SU-DHL-6 (cell line): ENCODE measurements at regions not wholly inside any gene's neighbourhood (a gene's known extent, or its start where the extent isn't known, plus 50 kb on each side); places are given as distances from the start of the nearest gene placed in this dataset.

Source experiments
- H2AFZ ChIP-seq: fragments of 200-600 bp; sonication (generic); 2 replicates; pipeline ENCODE4 v1.6.1; 2014; ENCODE audit warnings: low read depth, mild to moderate bottlenecking, moderate library complexity, mixed read lengths, antibody characterized with exemption, low read length; ENCODE audit not compliant: severe bottlenecking
- H3F3A ChIP-seq: fragments of 200-600 bp; shearing (Covaris generic); 2 replicates; pipeline ENCODE4 v1.6.0; 2016; ENCODE audit warnings: antibody characterized with exemption, mild to moderate bottlenecking; ENCODE audit not compliant: insufficient read depth
- H3K27ac ChIP-seq: fragments of 200-600 bp; sonication (generic); 2 replicates; pipeline ENCODE4 v1.5.1; 2016; ENCODE audit warnings: low read depth, mild to moderate bottlenecking, low read length, moderate library complexity, mixed read lengths
- H3K27me3 ChIP-seq: fragments of 200-600 bp; sonication (generic), shearing (Covaris generic); 2 replicates; pipeline ENCODE4 v1.6.0; 2014; ENCODE audit warnings: mild to moderate bottlenecking, low read length
- H3K36me3 ChIP-seq: fragments of 200-600 bp; sonication (generic); 2 replicates; pipeline ENCODE4 v1.6.1; 2014; ENCODE audit warnings: mild to moderate bottlenecking, low read length, mixed read lengths
- H3K4me2 ChIP-seq: fragments of 300-600, 200-600 bp; shearing (Covaris generic), sonication (generic); 2 replicates; pipeline ENCODE4 v1.6.0; 2014; ENCODE audit warnings: low read length, low read depth, mild to moderate bottlenecking; ENCODE audit not compliant: poor library complexity, severe bottlenecking
- H3K4me3 ChIP-seq: fragments of 200-600 bp; sonication (generic); 2 replicates; pipeline ENCODE4 v1.5.1; 2014; ENCODE audit warnings: antibody characterized with exemption, low read length, mild to moderate bottlenecking, mixed read lengths; ENCODE audit not compliant: insufficient read depth, poor library complexity, severe bottlenecking
- H3K79me2 ChIP-seq: fragments of 200-600 bp; sonication (generic); 2 replicates; pipeline ENCODE4 v1.6.1; 2014; ENCODE audit warnings: mild to moderate bottlenecking, low read length, moderate library complexity; ENCODE audit not compliant: insufficient read depth
- H3K9ac ChIP-seq: fragments of 200-600 bp; sonication (generic); 2 replicates; pipeline ENCODE4 v1.7.0; 2014; ENCODE audit warnings: mild to moderate bottlenecking, low read length
- H3K9me2 ChIP-seq: fragments of 200-600 bp; sonication (generic); replicated peaks from 2 replicates; pipeline ENCODE4 v1.6.1; 2014; ENCODE audit warnings: low read length; ENCODE audit not compliant: insufficient read depth
- H3K9me3 ChIP-seq: fragments of 200-600 bp; sonication (generic); 2 replicates; pipeline ENCODE4 v1.6.1; 2014; ENCODE audit warnings: low read length, mixed read lengths; ENCODE audit not compliant: insufficient read depth
- H4K20me1 ChIP-seq: fragments of 200-600 bp; sonication (generic); 2 replicates; pipeline ENCODE4 v1.6.1; 2014; ENCODE audit warnings: low read depth, mild to moderate bottlenecking, antibody characterized with exemption, low read length, moderate library complexity, mixed read lengths
- EZH2phosphoT487 ChIP-seq: fragments of 200-600 bp; sonication (generic), shearing (Covaris generic); conservative IDR thresholded peaks from 2 replicates; pipeline ENCODE4 v1.6.1; 2018; ENCODE audit warnings: mild to moderate bottlenecking, antibody characterized with exemption, low read length, moderate library complexity, mixed read lengths
- TF ChIP-seq, protein P1 (sequence below): fragments of 200-600 bp; sonication (generic); IDR thresholded peaks from one replicate; pipeline ENCODE4 v1.5.1; 2017; ENCODE audit warnings: antibody characterized with exemption, mild to moderate bottlenecking, low read length, moderate library complexity; ENCODE audit not compliant: insufficient read depth, poor library complexity, severe bottlenecking

GRCh38 chr9:134231330-134231745 is 67.0 kb upstream of the RNU6ATAC start:
- Histone ChIP-seq H3K27ac (no peak overlapping the region), H3K9ac (no peak overlapping the region)
- TF ChIP-seq, protein P1, sequence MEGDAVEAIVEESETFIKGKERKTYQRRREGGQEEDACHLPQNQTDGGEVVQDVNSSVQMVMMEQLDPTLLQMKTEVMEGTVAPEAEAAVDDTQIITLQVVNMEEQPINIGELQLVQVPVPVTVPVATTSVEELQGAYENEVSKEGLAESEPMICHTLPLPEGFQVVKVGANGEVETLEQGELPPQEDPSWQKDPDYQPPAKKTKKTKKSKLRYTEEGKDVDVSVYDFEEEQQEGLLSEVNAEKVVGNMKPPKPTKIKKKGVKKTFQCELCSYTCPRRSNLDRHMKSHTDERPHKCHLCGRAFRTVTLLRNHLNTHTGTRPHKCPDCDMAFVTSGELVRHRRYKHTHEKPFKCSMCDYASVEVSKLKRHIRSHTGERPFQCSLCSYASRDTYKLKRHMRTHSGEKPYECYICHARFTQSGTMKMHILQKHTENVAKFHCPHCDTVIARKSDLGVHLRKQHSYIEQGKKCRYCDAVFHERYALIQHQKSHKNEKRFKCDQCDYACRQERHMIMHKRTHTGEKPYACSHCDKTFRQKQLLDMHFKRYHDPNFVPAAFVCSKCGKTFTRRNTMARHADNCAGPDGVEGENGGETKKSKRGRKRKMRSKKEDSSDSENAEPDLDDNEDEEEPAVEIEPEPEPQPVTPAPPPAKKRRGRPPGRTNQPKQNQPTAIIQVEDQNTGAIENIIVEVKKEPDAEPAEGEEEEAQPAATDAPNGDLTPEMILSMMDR = no peak
- no peak for TF ChIP-seq EZH2phosphoT487

DNA sequence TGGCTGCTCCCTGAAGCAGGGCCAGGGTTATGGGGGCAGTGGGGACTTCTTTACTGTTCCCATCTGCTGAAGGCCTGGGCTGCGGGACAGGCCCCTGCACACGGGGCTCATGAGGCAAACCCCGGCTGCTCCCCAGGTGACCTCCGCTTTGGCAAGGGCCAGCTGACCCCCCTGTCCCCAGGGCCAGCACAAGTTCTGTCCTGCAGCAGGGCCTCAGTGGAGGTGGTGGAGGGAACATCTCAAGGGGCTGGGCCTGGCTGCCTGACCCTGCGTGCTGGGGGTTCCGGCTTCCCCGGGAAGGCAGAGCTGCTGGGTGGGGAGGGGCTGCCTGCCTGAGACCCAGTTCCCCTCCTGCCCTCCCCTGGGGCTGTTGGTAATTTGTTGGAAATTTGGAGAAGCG is 67.4 kb upstream of the RNU6ATAC start:
- H2AFZ ChIP-seq = no peak overlapping the region
- no peak overlapping the region for H3K27ac ChIP-seq
- H3K9me2 ChIP-seq = no peaks in the 10 kb centered on the region
- H3K9me3 ChIP-seq = no peaks in the 10 kb centered on the region
- no peaks in the 10 kb centered on the region for H4K20me1 ChIP-seq
- no peaks in the 10 kb centered on the region for H3K79me2 ChIP-seq
- no peak overlapping the region for H3K4me2 ChIP-seq
- H3K9ac ChIP-seq = no peak overlapping the region
- no peaks in the 10 kb centered on the region for H3F3A ChIP-seq
- H3K4me3 ChIP-seq = no peak overlapping the region
- no peaks in the 10 kb centered on the region for H3K36me3 ChIP-seq
- TF ChIP-seq, protein P1 = no peak
- TF ChIP-seq EZH2phosphoT487 = no peak
- H3K27me3 ChIP-seq = no peaks in the 10 kb centered on the region

More at GRCh38 chr9:134231330-134231745, 67.0 kb upstream of the RNU6ATAC start:
- no peak overlapping the region for H3K4me2 ChIP-seq
- H3K27me3 ChIP-seq = no peaks in the 10 kb centered on the region
- H3F3A ChIP-seq = no peaks in the 10 kb centered on the region
- H3K9me3 ChIP-seq = no peaks in the 10 kb centered on the region
- no peaks in the 10 kb centered on the region for H4K20me1 ChIP-seq
- H3K4me3 ChIP-seq = no peak overlapping the region
- no peaks in the 10 kb centered on the region for H3K79me2 ChIP-seq
- no peaks in the 10 kb centered on the region for H3K36me3 ChIP-seq
- no peak overlapping the region for H2AFZ ChIP-seq
- H3K9me2 ChIP-seq = no peaks in the 10 kb centered on the region

GRCh38 chr9:134233022-134233421 is 68.7 kb upstream of the RNU6ATAC start:
- Histone ChIP-seq H3K79me2 (no peaks in the 10 kb centered on the region), H3K9ac (no peak overlapping the region), H3K27me3 (no peaks in the 10 kb centered on the region), H3K27ac (no peak overlapping the region), H3K9me3 (no peaks in the 10 kb centered on the region), H2AFZ (no peak overlapping the region), H3K36me3 (no peaks in the 10 kb centered on the region), H3K4me3 (no peak overlapping the region), H3F3A (no peaks in the 10 kb centered on the region), H3K4me2 (no peak overlapping the region), H4K20me1 (no peaks in the 10 kb centered on the region), H3K9me2 (no peaks in the 10 kb centered on the region)
- TF ChIP-seq EZH2phosphoT487 = no peak
- TF ChIP-seq, protein P1 = no peak
